Activated CD4-positive, alpha-beta T cell treated with anti-CD3 and anti-CD28 coated beads for 4 hours (primary cell): ENCODE measurements at regions not wholly inside any gene's neighbourhood (a gene's known extent, or its start where the extent isn't known, plus 50 kb on each side); places are given as distances from the start of the nearest gene placed in this dataset.

Experiments used
- DNase-seq, 2 donors: peaks; one replicate each; pipeline ENCODE4 v3.0.0-alpha.2; 2020

DNA sequence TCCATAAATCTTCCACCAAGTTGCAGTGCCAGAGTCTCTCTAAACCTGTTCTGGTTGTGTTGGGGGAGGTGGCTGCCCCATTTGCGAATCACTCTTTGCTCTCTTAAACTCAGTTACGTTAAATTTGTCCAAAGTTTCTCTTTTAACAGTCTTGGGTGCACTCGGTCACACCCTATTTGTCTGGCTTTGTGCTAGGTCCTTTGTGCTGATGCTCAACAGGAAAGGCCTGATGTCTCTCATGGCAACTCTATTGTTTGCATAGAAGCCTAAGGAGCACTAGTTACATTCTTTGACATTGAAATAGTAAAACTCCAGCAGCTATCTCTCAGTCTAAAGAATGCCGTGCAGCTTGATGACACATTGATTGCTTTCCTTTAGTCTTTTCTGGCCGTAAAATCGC is 105.1 kb downstream of the TRMT11 start:
- no peak for DNase-seq

DNA sequence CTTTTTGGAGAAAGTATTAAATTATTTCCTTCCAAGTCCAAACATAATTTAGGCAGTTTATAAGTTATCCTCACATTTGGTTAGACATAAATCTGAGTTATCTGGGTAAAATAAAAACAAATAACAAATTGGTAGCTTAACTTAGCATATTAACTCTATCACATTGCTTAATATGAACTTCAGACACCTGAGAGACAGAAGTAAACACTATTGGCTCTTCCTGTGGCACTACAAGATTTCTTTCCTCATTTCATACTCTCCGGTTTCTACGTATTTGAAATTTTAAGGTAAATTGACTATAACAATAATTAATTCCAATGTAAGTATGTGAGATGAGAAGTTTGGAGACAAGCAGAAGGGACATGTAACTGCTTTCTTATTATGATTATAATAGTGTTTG is 106.8 kb downstream of the TRMT11 start:
- no peak for DNase-seq

DNA sequence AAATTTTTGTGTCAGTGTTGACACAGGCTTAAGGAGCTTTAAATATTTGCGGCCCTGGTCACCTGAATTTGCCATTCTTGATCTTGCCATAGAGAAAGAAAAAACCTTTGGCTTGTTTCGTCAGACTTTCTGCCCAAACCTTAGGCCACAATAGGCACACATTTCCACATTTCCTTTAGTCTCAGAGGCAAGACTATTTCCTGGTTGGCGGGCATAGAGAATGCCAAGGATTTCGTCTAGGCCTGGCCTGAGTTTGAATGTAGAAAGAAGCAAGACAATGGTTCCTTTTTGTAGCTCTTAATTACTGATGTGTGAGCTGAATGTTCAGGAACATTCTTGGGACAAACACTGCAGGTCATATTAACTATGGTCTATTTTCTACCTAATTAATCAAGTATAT is 108.1 kb downstream of the TRMT11 start:
- DNase-seq = no peak

DNA sequence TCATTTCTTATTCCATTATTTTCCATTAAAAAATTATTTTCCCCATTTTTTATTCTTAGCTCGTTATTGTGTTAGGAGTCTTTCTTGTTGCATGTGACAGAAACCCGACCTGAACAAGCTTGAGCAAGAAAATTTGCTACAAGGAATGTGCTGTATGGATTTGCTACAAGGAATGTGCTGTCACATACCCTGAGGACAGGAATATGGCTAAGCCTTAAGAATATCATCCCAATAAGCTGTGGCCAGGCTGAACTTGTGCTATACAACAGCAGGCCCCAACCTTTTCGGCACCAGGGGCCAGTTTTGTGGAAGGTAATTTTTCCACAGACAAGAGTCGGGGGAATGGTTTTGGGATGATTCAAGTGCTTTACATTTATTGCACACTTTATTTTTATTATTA is 114.0 kb downstream of the TRMT11 start:
- no peak for DNase-seq

DNA sequence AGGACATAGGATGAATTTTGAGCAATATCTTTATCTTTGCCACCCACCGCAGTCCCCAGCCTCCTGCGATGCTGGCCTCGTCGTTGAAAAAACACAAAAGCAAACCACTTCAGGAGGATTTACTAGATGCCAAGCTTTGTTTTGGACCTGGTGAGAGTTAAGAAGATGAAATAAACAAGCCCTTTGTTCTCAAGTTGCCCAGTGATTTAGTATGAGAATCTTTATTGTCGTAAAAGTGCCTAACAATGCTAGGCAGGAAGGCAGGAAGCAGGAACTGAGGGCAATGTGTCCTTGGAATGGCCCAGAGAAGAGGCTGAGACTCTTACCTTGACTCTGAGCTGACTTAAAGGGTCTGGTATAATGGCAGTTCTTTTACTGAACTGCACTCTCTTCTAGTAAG is 116.0 kb downstream of the TRMT11 start:
- DNase-seq = no peak

DNA sequence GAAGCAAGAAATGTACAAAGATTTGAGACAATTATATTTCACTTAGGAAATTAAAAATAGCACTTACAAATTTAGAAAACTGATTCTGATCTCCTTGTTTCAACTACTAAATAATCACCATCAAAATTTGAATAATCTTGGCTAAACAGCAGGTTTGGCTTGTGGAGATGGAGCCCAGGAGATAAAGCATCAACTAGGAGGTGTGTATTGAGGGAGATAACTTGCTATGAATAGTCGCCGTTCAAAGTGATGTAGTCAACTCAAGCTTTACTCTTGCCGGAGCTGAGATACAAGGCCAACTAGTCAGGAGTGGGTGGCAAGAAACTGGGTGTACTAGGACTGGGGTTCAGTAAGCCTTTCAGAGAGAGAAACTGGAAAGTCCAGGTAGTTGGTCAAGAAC is 117.7 kb downstream of the TRMT11 start:
- no peak for DNase-seq

DNA sequence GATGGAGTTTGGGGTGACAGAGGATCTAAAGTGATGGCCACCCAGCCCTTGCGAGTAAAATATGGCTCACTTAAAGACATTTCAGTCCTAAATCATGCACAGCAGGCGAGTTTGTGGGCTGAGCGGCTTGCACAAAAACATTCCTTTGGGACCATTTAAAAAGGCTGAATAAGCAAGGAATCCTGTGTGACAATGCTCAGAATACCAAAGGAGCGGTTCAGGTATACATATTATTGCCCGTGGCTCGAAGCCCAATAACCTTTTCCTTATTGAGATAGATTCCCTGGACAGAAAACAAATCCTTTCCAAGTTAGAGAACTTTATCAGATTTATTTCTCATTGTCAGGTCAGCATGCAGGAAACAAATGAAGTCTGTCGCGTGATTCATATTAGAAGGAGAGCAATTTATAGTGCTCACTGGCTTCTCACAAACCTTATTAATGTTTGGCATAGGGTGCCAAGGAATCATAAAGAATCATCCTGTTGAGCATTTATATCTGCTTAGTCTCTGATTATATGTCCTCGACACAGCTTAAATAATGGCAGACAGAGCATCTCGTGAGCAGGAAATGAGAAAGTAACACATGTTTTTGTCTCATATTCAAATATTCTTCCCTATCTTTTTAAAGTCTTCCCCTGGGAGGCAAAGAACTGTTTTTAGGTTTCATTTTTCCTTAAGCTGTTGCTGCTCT is 121.3 kb downstream of the TRMT11 start:
- no peak for DNase-seq

DNA sequence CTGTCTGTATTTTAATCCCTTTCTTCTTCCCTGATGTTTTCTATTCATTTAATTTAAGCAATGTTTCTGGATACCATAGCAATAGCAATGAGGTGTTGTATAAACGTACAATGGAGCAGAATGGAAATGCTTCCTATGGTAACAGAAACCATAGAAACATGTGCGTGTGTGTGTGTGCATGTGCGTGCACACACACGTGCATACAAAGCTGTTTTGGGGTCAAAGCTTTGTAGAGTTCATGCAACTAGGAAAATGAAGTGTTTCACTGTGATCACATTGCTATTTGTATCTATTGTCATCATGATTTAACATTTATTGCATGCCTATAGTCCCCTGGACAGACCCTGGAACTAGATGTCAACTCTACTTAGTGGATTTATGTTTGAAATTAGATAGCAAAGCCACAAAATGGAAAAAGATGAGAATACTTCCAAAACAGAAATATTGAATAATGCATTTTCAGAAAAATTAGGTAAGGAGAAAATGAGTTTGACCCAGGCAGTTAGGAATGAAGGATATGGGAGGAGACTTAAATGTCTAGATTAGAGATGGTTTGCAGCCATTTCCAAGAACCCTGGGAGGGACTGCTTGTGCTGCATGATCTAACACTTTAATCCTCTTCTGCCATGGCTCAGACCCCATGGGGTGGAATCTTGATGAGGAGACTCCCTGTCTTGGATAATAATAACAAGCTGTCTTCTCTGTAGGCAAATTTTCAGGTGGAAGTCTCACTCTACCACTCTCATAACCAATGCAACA is 124.4 kb downstream of the TRMT11 start:
- DNase-seq = no peak

DNA sequence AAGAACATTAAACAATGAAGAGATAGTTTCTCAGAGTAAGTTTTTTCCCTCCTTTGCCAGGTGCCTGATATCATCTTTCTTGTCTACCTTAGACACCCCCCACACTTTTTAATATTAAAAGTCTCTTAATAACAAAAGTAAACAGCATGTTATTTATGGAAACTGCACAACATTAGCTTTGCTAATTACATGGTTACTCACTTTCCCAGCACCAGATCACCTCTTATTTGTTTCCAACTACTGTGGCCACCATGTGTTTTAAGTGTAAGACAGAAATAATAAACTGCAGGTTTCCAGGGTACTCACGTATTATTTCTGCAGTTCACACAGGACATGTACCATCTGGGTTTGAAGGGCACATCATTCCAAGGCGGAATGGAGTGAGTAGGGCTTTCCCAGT is 125.0 kb downstream of the TRMT11 start:
- DNase-seq = no peak

DNA sequence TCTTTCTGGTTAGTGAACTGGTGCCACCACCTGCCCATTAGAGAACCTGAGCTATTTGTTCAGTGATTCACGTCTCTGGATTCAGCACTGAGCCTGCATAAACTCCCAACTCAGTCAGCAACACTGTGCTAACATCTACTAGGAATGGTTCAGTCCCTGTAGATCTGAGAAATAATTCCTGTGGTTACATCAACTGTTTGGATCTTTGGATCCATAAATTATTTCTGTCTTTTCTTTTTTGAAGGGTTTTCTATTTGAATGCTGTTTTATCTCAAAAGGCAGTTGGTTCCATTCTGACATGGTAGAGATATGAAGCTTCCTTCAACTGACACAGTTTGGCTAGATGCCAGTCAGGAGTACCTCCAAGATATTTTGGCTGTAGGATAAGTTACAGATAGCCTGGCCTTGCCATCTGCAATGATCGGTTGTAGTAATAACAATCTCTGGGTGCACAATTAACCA is 125.9 kb downstream of the TRMT11 start:
- DNase-seq = no peak

DNA sequence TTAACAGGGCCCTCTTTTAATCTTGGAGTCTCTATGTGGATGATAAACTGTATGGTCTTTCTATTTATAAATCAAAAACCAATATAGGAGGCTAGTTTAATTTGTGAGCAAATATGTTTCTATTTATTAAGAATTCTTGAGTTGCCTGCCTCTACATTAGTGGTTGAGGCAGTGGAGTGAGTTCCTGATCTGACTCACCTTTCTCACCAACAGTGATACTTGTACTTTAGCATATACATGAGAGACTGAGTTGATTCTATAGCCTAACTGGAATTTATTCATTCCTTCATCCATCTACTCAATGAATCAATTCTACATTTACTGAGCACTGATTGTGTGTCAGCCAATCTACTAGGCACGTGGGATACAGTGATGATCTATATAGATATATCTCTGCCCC is 126.9 kb downstream of the TRMT11 start:
- DNase-seq = no peak

DNA sequence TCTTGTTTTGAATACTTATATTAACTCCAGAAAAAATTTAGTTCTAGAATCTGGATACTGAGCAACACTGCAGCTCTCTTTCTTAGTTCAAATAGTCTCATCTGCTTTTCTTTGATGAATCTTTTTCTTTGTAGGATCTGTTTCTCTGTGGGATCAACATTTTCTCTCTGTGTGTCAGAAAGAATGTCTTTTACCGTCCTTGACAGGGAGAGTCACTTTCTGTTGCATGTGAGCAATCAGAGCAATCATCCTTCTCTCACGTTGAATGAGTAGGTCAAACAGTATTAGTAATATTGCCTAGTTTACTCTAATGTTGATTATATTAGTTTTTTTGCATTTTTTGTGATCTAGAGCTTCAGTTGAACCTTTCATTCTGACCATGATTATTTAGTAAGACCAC is 130.9 kb downstream of the TRMT11 start:
- no peak for DNase-seq

DNA sequence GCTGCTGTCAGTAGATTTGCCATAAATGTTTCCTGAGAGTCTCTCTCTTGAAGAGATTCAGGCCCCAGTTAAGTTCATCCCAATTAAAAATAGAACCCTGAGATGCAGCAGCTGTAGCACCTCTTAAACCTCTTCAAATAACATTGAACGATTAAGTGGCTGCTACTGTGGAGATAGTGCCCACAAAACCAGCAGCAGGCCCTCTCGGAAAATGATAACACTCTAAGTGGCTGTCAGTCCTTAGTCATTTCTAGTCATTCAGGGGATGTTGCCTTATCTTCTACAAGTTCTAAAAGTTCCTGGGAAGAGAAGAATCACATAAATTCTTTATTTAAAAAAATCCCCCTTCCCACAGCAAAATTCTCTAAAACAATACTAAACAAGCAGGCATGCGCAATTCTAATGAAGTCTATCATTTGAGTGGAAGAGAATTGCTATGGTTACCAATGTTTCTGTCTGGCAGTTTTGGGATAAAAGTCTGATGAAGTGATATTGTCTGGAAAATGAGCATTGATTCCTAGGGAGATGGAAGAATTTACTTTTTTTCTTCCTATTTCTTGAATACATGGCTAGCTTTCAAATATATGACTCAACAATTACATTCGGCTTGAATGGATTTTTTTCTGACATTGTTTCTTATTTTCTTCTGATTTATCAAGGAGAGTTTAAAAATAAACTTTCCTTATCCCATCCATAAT is 131.9 kb downstream of the TRMT11 start:
- no peak for DNase-seq

DNA sequence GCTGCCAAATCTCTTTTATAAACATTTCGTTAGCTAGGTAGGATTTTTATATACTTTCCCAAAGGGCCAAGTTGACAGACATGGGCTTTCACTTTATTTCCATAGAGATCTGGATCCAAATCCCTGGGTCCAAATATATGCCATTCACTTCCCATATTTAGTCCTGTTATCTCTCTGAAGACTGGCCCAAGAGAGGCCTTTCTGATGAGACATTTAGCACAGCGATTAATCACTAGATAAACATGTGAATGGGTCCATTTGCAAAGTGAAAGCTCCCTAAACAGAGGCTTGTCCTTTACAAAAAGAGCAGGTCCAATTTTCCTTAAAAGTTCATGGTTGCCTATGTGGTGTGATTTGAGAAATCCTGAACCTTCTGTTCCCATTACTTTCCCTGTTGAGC is 132.6 kb downstream of the TRMT11 start:
- no peak for DNase-seq

DNA sequence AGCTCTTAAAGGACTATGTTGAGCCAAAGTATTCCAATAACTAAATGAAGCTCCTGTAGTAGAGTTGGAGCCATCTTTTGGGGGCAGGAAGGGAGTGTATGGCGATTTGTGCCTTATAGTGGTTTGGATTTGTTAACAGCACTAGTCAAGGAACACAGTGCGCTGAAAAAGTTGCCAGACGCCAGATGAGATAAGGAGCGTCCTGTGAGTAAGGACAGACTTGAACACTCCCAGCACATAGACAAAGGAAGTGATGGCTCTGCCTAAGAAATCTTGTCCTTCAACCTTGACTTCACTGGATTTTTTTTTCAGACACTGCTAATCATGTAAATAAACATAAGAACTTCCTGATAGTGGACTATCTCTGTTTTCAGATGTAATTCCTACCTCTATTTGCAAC is 136.9 kb downstream of the TRMT11 start:
- no peak for DNase-seq

DNA sequence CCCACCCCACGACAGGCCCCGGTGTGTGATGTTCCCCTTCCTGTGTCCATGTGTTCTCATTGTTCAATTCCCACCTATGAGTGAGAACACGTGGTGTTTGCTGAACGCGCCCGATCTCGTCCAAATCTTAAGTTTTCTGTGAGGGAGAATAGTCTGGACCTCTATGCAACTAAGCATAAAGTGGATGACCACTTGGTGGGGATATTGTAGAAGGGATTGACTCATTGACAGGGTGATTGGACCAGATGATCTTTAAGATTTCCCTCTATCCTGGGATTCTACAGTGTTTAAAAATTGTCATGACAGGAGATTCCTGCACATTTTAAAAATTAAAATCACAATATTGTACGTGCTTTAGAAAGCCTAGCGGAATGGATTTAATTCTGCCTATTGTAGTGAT is 141.3 kb downstream of the TRMT11 start:
- no peak for DNase-seq

DNA sequence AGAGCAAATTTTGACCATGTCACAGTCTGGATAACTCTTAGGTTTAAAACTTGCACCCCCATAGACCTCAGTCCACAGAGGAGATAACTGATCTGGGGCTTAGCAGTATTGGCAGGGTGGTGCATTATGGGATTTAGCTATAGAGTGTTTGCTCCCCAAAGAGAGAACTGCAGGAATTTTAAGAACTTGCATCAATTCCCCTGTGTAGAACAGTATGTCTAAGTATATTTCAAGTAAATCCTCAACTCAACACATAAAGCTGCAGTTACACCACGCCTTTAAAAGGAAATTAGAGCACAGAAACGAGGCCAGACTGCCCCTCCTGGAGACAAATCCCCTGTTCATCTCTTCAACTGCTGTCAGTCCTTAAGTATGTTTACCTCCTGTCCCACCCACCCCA is 144.9 kb downstream of the TRMT11 start:
- DNase-seq = no peak

DNA sequence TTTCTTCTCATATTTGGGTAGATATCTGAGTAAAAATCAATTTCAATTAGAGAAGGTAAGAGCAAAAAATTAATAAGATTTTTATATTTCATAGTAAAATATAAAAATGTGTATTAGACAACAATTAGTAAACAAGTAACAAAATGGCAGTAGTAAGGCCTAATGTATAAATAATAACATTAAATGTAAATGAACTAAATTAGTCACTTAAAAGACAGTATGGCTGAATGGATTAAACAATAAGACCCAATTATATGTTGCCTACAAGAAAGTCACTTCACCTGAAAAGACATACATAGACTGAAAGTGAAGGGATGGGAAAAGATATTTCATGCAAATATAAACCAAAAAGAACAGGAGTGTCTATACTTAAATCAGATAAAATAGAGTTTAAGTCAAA is 147.6 kb downstream of the TRMT11 start:
- no peak for DNase-seq

DNA sequence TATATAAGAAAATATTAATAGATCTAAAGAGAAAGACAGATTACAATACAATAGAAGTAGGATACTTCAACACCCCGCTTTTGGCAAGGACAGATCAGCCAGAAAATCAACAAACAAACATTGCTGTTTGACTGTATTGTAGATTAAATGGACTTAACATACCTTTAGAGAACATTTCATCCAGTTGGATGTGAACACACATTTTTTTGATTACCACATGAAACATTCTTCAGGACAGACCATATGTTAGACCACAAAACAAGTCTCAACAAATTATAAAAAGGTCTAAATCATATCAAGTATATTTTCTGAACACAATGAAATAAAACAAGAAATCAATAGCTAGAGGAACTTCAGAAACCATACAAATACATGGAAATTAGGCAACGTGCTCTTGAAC is 148.2 kb downstream of the TRMT11 start:
- no peak for DNase-seq

DNA sequence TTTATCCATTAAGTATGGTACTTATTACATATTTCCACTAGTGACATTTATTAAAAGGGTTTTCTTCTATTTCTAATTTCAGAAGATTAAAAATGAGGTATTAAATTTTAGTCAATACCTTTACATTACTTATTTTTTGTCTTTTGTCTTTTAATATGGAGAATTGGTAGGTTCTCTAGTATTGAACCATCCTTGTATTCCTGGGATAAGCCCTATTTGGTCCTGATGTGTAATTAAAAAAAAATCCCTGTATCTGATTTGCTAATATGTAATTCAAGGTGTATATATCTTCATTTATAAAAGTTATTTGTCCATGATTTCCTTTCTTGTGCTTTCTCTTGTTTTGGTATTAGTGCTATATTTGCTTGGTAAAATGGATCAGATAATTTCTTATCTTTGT is 153.7 kb downstream of the TRMT11 start:
- DNase-seq = no peak

DNA sequence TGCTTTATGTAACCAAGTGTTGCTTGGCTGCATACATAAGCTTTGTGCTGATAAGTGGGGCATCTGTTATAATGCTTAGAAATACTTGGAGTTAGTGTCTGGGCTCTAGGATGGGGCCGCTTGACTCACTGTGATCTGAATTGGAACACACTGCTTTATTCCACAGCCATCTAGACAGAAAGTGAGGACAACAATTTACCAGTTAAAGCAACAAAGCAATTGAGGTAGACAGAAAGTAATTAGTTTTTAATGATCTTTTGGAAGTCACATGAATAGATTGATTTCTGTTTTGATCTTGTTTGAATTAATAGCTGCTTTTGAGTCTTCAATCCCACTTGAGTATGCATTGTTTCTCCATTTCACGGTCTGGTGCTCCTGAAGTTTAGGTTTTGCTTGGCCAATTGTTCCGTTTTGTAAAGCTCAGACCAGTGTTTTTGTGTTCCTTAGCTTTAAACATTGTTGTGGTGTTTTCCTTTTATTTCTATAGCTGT is 157.5 kb downstream of the TRMT11 start:
- no peak for DNase-seq

DNA sequence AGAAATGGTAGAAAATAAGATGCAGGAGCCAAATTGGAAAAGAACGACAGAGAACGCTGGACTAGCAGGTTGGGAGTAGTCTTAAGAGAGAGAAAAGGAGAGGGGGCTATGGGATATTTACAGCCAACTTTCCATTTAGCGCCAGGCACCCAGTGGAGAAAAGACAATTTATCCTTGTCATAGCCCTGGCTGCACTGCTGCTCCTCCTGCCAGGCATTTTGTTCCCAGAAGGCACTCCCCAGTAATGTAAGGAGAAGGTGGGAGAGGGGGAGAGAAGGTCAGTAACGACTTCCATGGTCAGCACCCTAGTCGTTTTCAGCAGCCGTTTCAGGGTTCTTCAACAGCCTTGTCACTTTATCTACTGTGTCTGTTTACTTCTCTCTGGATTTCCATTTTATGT is 159.0 kb downstream of the TRMT11 start:
- DNase-seq = no peak

DNA sequence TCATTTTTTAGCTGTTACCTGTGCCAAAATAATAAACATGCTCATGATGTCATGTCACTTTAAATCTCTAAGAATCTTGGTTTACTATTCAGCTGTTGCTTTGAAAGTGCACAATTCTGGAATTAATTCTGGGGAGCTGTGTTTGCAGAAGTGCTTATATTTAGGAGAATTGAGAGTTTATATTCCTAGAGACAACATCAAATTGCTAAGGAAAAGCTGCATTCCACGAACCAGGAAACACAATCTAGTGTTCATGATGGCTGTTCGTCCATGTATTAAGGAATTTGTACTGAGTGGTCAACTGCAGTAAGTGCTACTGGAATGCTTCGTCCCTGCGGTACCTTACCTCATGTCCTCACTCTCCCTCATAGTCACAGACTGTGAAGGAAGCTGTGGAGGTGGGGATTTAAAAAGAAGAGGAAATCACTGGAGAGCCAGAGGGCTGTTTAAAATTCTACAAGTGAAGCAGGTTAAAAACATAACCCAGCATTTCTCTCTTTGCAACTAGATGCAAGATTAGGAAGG is 161.0 kb downstream of the TRMT11 start:
- no peak for DNase-seq

DNA sequence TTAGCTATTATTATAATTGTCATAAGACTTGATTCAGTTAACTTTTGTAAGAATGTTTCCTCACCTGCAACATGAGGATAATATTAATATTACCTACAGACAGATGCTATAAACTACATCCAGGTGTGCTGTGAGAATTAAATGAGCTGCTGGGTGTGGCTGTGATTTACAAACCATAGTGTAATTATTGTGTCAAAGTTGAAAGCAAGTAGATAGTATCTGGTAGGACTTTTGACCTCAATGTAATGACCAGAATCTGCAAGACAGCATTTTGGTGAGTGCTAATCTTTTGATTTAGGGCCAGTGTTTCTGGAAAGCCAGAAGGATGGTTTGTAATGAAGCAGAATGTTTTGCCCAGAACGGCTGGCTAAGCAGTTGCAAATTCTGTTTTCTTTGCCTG is 162.5 kb downstream of the TRMT11 start:
- DNase-seq = no peak
